Glutamatergic neuron (in vitro differentiated cells): ENCODE measurements at regions not wholly inside any gene's neighbourhood (a gene's known extent, or its start where the extent isn't known, plus 50 kb on each side); places are given as distances from the start of the nearest gene placed in this dataset.

Experiments used
- DNase-seq: peaks from one replicate; pipeline ENCODE4 v3.0.0; 2022
- H3K27ac Mint-ChIP-seq: one replicate; pipeline ENCODE4 v1.8.0; 2020; ENCODE audit warnings: mild to moderate bottlenecking, mixed read lengths, inconsistent platforms; ENCODE audit not compliant: unreplicated experiment
- H3K27me3 Mint-ChIP-seq: one replicate; pipeline ENCODE4 v1.8.0; 2020; ENCODE audit warnings: mild to moderate bottlenecking, moderate library complexity, mixed read lengths, inconsistent platforms; ENCODE audit not compliant: unreplicated experiment
- H3K36me3 Mint-ChIP-seq: one replicate; pipeline ENCODE4 v1.8.0; 2020; ENCODE audit warnings: mild to moderate bottlenecking, mixed read lengths, inconsistent platforms; ENCODE audit not compliant: unreplicated experiment
- H3K4me1 Mint-ChIP-seq: one replicate; pipeline ENCODE4 v1.8.0; 2020; ENCODE audit warnings: mild to moderate bottlenecking, low read depth, mixed read lengths, inconsistent platforms; ENCODE audit not compliant: unreplicated experiment
- H3K4me3 Mint-ChIP-seq: one replicate; pipeline ENCODE4 v1.8.0; 2020; ENCODE audit warnings: mild to moderate bottlenecking, mixed read lengths, inconsistent platforms; ENCODE audit not compliant: unreplicated experiment
- H3K9me3 Mint-ChIP-seq: one replicate; pipeline ENCODE4 v1.8.0; 2020; ENCODE audit warnings: mild to moderate bottlenecking, moderate library complexity, mixed read lengths, inconsistent platforms; ENCODE audit not compliant: unreplicated experiment
- TF ChIP-seq, protein P1 (sequence below): fragments of 200-600 bp; sonication (generic); IDR thresholded peaks from one replicate; pipeline ENCODE4 v1.5.0; 2021; ENCODE audit not compliant: partially characterized antibody, unreplicated experiment

DNA sequence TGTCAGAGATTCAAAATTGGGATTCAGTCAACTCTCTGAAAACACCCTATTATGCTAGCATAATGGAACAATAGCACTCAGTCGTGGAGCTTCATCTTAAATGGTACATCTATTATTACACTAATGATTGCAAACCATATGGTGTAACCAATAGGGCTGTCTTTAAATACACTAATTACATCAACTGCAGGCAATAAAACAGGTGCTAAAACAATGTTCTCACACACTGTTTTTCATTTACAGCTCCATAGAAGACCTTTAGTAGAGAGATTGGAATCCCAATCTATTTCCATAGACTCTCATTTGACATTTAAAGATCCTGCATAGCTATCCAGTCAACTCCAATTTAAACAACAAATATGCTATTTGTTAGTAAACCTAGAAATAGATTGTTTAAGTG is 1917.4 kb downstream of the OLFM4 start:
- Mint-ChIP-seq H3K4me1 (no peaks in the 10 kb centered on the region), H3K27me3 (peaks cover 2% of the 10 kb centered on the region), H3K36me3 (peaks cover 5% of the 10 kb centered on the region), H3K9me3 (no peaks in the 10 kb centered on the region), H3K4me3 (no peak overlapping the region), H3K27ac (no peak overlapping the region)
- TF ChIP-seq, protein P1, sequence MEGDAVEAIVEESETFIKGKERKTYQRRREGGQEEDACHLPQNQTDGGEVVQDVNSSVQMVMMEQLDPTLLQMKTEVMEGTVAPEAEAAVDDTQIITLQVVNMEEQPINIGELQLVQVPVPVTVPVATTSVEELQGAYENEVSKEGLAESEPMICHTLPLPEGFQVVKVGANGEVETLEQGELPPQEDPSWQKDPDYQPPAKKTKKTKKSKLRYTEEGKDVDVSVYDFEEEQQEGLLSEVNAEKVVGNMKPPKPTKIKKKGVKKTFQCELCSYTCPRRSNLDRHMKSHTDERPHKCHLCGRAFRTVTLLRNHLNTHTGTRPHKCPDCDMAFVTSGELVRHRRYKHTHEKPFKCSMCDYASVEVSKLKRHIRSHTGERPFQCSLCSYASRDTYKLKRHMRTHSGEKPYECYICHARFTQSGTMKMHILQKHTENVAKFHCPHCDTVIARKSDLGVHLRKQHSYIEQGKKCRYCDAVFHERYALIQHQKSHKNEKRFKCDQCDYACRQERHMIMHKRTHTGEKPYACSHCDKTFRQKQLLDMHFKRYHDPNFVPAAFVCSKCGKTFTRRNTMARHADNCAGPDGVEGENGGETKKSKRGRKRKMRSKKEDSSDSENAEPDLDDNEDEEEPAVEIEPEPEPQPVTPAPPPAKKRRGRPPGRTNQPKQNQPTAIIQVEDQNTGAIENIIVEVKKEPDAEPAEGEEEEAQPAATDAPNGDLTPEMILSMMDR, result no peak
- DNase-seq, result no peak

DNA sequence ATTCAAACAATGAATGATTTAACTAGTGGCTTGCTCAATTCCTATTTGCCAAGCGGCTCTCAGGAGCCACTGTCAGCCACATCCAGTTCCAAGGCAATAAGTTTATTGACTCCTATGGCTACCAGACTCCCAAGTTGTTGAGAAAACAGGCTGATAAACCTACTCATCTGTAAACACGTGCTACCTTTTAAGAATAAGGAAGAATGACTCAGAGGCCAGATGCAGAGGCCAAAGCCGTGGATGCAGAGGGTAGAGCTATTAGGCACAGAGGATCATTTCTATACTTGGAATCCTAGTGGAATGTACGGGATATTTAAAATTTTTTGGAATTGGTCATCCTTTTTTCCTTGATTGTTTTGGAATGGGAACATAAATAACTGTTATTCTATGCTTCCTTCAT is 1921.1 kb downstream of the OLFM4 start:
- no peak for DNase-seq
- TF ChIP-seq, protein P1, result no peak
- Mint-ChIP-seq H3K36me3 (peaks cover 5% of the 10 kb centered on the region), H3K27me3 (peaks cover 3% of the 10 kb centered on the region), H3K4me1 (no peaks in the 10 kb centered on the region), H3K27ac (no peak overlapping the region), H3K4me3 (no peak overlapping the region), H3K9me3 (no peaks in the 10 kb centered on the region)

DNA sequence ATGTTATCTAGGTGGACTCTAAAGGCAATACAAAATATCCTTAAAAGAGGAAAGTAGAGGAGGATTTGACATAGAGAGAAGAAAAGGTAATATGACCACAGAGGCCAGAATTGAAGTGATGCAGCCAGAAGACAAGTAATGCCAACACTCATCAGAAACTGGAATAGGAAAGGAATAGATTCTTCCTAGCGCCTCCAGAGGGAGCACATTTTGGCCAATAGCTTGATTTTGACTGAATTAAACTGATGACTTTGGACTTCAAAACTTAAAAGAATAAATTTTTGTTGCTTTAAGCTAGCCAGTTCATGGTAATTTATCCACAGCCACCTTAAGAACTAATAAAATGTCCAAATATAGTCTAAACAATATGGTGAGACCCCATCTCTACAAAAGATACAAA is 1921.9 kb downstream of the OLFM4 start:
- Mint-ChIP-seq H3K27ac (no peak overlapping the region), H3K4me3 (no peak overlapping the region), H3K4me1 (no peaks in the 10 kb centered on the region), H3K27me3 (peaks cover 3% of the 10 kb centered on the region), H3K9me3 (no peaks in the 10 kb centered on the region), H3K36me3 (peaks cover 5% of the 10 kb centered on the region)
- no peak for DNase-seq
- TF ChIP-seq, protein P1, result no peak

DNA sequence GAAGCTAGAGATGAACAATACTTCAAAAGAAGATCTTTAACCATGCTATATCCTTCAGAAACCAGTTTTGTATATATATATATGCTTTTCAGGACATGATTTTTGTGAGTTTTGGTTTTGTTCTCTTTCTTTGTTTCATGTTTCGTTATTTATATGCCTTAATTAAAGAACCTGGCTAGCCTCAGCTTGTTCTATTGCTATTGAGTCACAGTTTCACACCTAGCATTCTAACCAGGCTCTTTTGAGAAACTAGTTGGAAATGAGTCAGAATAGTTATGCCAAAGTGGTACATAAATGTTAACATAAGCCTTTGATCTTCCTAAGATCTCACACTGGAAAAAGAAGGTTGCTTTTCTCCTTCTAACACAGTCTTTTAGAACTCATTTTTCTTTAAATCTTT is 1925.2 kb downstream of the OLFM4 start:
- Mint-ChIP-seq H3K27ac (no peak overlapping the region), H3K36me3 (no peaks in the 10 kb centered on the region), H3K4me1 (no peaks in the 10 kb centered on the region), H3K27me3 (peaks cover 3% of the 10 kb centered on the region), H3K4me3 (no peak overlapping the region), H3K9me3 (no peaks in the 10 kb centered on the region)
- TF ChIP-seq, protein P1, result no peak
- DNase-seq, result no peak

DNA sequence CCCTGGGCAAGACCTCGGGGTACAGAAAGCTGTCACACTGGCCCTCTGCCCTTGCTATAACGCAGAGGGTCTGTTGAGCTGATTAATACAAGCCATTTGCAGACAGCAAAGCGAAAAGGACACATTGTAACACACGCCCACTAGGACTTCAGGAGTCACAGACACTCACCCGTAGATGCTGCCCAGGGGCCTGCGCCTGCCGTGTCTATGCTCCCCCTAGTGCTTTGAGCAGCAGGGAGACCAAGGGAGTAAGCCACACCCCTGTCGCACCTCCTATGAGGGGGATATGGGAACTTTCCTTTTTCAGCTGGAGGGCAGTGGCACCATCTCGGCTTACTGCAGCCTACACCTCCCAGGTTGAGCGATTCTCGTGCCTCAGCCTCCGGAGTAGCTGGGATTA is 1930.2 kb downstream of the OLFM4 start:
- no peaks in the 10 kb centered on the region for H3K27me3 Mint-ChIP-seq
- no peaks in the 10 kb centered on the region for H3K9me3 Mint-ChIP-seq
- no peak for DNase-seq
- H3K36me3 Mint-ChIP-seq, result peaks cover 21% of the 10 kb centered on the region
- no peaks in the 10 kb centered on the region for H3K4me1 Mint-ChIP-seq
- TF ChIP-seq, protein P1, result no peak
- no peak overlapping the region for H3K27ac Mint-ChIP-seq
- no peak overlapping the region for H3K4me3 Mint-ChIP-seq
